MM.1S (cell line): ENCODE measurements at regions not wholly inside any gene's neighbourhood (a gene's known extent, or its start where the extent isn't known, plus 50 kb on each side); places are given as distances from the start of the nearest gene placed in this dataset.

ENCODE experiments used
- CTCF ChIP-seq: fragments of 300-600 bp; sonication (generic); IDR thresholded peaks from 2 replicates; pipeline ENCODE4 v1.5.1; 2016; ENCODE audit warnings: antibody characterized with exemption, low read length, mixed read lengths
- EZH2phosphoT487 ChIP-seq: fragments of 300-600 bp; sonication (generic); IDR thresholded peaks from 2 replicates; pipeline ENCODE4 v1.6.1; 2018; ENCODE audit warnings: antibody characterized with exemption, low read length

GRCh38 chr4:11312389-11312788, 116.3 kb downstream of the HS3ST1 start:
- TF ChIP-seq EZH2phosphoT487 (no peak), CTCF (no peak)
